ENCODE measurements at regions not wholly inside any gene's neighbourhood (a gene's known extent, or its start where the extent isn't known, plus 50 kb on each side); places are given as distances from the start of the nearest gene placed in this dataset.

- DNase-seq: no peak
Measured at GRCh38 chr21:36636439-36636838, 62.5 kb upstream of the SIM2 start.

GRCh38 chr21:36639769-36640168, 59.1 kb upstream of the SIM2 start:
- no peak for DNase-seq

GRCh38 chr21:36640174-36640720, 58.7 kb upstream of the SIM2 start:
- no peak for DNase-seq

- no peak for DNase-seq
Measured at GRCh38 chr21:36640721-36641244, 58.1 kb upstream of the SIM2 start.

GRCh38 chr21:36641346-36641745, 57.6 kb upstream of the SIM2 start:
- DNase-seq: no peak

- no peak for DNase-seq
Measured at GRCh38 chr21:36641886-36642285, 57.0 kb upstream of the SIM2 start.

GRCh38 chr21:36642777-36643176, 56.1 kb upstream of the SIM2 start:
- DNase-seq: no peak

- DNase-seq: no peak
Measured at GRCh38 chr21:36643374-36644250, 55.3 kb upstream of the SIM2 start.

GRCh38 chr21:36646011-36646410, 52.9 kb upstream of the SIM2 start:
- DNase-seq: no peak

- DNase-seq: no peak
Measured at GRCh38 chr21:36646645-36647044, 52.3 kb upstream of the SIM2 start.

GRCh38 chr21:36647279-36648093, 51.4 kb upstream of the SIM2 start:
- no peak for DNase-seq
